ENCODE measurements at regions not wholly inside any gene's neighbourhood (a gene's known extent, or its start where the extent isn't known, plus 50 kb on each side); places are given as distances from the start of the nearest gene placed in this dataset.
A peak's percentile ranks its signal among the peaks of the same experiment; 100 is the strongest.

GRCh38 chr6:131399433-131399832 lies 173.6 kb upstream of the ARG1 start:
- ATAC-seq (ENCODE audit: low read depth in 2 of 2) (no peak), DNase-seq (no peak)
- H3K9me3 Mint-ChIP-seq: peaks cover 1 to 18% (median 3%) of the 10 kb centered on the region in 7 donors
- H3K36me3 Mint-ChIP-seq: peaks cover 33% of the 10 kb centered on the region
- Histone ChIP-seq H3K9me3 (ENCODE audit: control insufficient read depth in 2 of 2, low read length in 2 of 2) (peaks cover 0 to 4% of the 10 kb centered on the region in 2 experiments), H3K4me1 (ENCODE audit: control insufficient read depth, insufficient read depth, low read length, poor library complexity, severe bottlenecking) (no peaks in the 10 kb centered on the region), H3K27ac (ENCODE audit: insufficient read depth, low read length, poor library complexity, severe bottlenecking) (no peak overlapping the region), H3K4me3 (ENCODE audit: low read depth, low read length) (no peak overlapping the region), H3K27me3 (ENCODE audit: control insufficient read depth, insufficient read depth, low read length) (no peaks in the 10 kb centered on the region), H3K36me3 (ENCODE audit: control insufficient read depth, insufficient read depth, low read length) (peaks cover 6% of the 10 kb centered on the region)
- peak overlapping the region in 1 of 3 donors; percentile 56 for H3K27ac Mint-ChIP-seq
- no peak overlapping the region for H3K4me3 Mint-ChIP-seq
- peaks cover 4% of the 10 kb centered on the region for H3K27me3 Mint-ChIP-seq
- peaks cover 6 to 13% (median 9%) of the 10 kb centered on the region in 4 donors for H3K4me1 Mint-ChIP-seq

- Histone ChIP-seq H3K9me3 (ENCODE audit: control insufficient read depth in 2 of 2, low read length in 2 of 2) (peaks cover 0 to 3% of the 10 kb centered on the region in 2 experiments), H3K4me1 (ENCODE audit: control insufficient read depth, insufficient read depth, low read length, poor library complexity, severe bottlenecking) (no peaks in the 10 kb centered on the region), H3K36me3 (ENCODE audit: control insufficient read depth, insufficient read depth, low read length) (peaks cover 6% of the 10 kb centered on the region), H3K4me3 (ENCODE audit: low read depth, low read length) (no peak overlapping the region), H3K27me3 (ENCODE audit: control insufficient read depth, insufficient read depth, low read length) (no peaks in the 10 kb centered on the region), H3K27ac (ENCODE audit: insufficient read depth, low read length, poor library complexity, severe bottlenecking) (no peak overlapping the region)
- Mint-ChIP-seq H3K27me3 (peaks cover 4% of the 10 kb centered on the region), H3K9me3 (peaks cover 0 to 18% (median 3%) of the 10 kb centered on the region in 7 donors), H3K27ac (no peak overlapping the region), H3K4me3 (no peak overlapping the region), H3K4me1 (peaks cover 6 to 13% (median 9%) of the 10 kb centered on the region in 4 donors), H3K36me3 (peaks cover 33% of the 10 kb centered on the region)
- no peak for DNase-seq
- ATAC-seq (ENCODE audit: low read depth in 2 of 2): no peak
Observed at GRCh38 chr6:131400054-131400778, 172.8 kb upstream of the ARG1 start.

- DNase-seq (no peak), ATAC-seq (ENCODE audit: low read depth in 2 of 2) (no peak)
- no peak overlapping the region for H3K4me3 Mint-ChIP-seq
- H3K9me3 Mint-ChIP-seq: peaks cover 0 to 18% (median 3%) of the 10 kb centered on the region in 7 donors
- H3K27ac Mint-ChIP-seq: no peak overlapping the region
- peaks cover 6 to 13% (median 9%) of the 10 kb centered on the region in 4 donors for H3K4me1 Mint-ChIP-seq
- Histone ChIP-seq H3K27me3 (ENCODE audit: control insufficient read depth, insufficient read depth, low read length) (no peaks in the 10 kb centered on the region), H3K4me1 (ENCODE audit: control insufficient read depth, insufficient read depth, low read length, poor library complexity, severe bottlenecking) (no peaks in the 10 kb centered on the region), H3K9me3 (ENCODE audit: control insufficient read depth in 2 of 2, low read length in 2 of 2) (peaks cover 0 to 3% of the 10 kb centered on the region in 2 experiments), H3K4me3 (ENCODE audit: low read depth, low read length) (no peak overlapping the region), H3K36me3 (ENCODE audit: control insufficient read depth, insufficient read depth, low read length) (peaks cover 6% of the 10 kb centered on the region), H3K27ac (ENCODE audit: insufficient read depth, low read length, poor library complexity, severe bottlenecking) (no peak overlapping the region)
- peaks cover 40% of the 10 kb centered on the region for H3K36me3 Mint-ChIP-seq
- peaks cover 4% of the 10 kb centered on the region for H3K27me3 Mint-ChIP-seq
Observed at GRCh38 chr6:131400779-131401496, 172.1 kb upstream of the ARG1 start.

- Mint-ChIP-seq H3K9me3 (peaks cover 0 to 19% (median 3%) of the 10 kb centered on the region in 7 donors), H3K27ac (peak overlapping the region in 1 of 3 donors; percentile 61), H3K4me1 (peaks cover 0 to 11% (median 2%) of the 10 kb centered on the region in 4 donors), H3K36me3 (peaks cover 27% of the 10 kb centered on the region), H3K4me3 (no peak overlapping the region), H3K27me3 (no peaks in the 10 kb centered on the region)
- ATAC-seq (ENCODE audit: low read depth in 2 of 2) (no peak), DNase-seq (no peak)
- Histone ChIP-seq H3K4me1 (ENCODE audit: control insufficient read depth, insufficient read depth, low read length, poor library complexity, severe bottlenecking) (no peaks in the 10 kb centered on the region), H3K4me3 (ENCODE audit: low read depth, low read length) (no peak overlapping the region), H3K9me3 (ENCODE audit: control insufficient read depth in 2 of 2, low read length in 2 of 2) (peaks cover 0 to 8% of the 10 kb centered on the region in 2 experiments), H3K36me3 (ENCODE audit: control insufficient read depth, insufficient read depth, low read length) (peaks cover 5% of the 10 kb centered on the region), H3K27ac (ENCODE audit: insufficient read depth, low read length, poor library complexity, severe bottlenecking) (no peak overlapping the region), H3K27me3 (ENCODE audit: control insufficient read depth, insufficient read depth, low read length) (no peaks in the 10 kb centered on the region)
Observed at GRCh38 chr6:131408811-131409210, 164.2 kb upstream of the ARG1 start.

GRCh38 chr6:131410785-131411184 lies 162.2 kb upstream of the ARG1 start:
- H3K4me1 Mint-ChIP-seq: peaks cover 0 to 16% (median 2%) of the 10 kb centered on the region in 4 donors
- H3K9me3 Mint-ChIP-seq: peaks cover 0 to 19% (median 3%) of the 10 kb centered on the region in 7 donors
- peaks cover 19% of the 10 kb centered on the region for H3K36me3 Mint-ChIP-seq
- Histone ChIP-seq H3K36me3 (ENCODE audit: control insufficient read depth, insufficient read depth, low read length) (peaks cover 5% of the 10 kb centered on the region), H3K4me1 (ENCODE audit: control insufficient read depth, insufficient read depth, low read length, poor library complexity, severe bottlenecking) (no peaks in the 10 kb centered on the region), H3K9me3 (ENCODE audit: control insufficient read depth in 2 of 2, low read length in 2 of 2) (peaks cover 0 to 8% of the 10 kb centered on the region in 2 experiments), H3K27ac (ENCODE audit: insufficient read depth, low read length, poor library complexity, severe bottlenecking) (no peak overlapping the region), H3K27me3 (ENCODE audit: control insufficient read depth, insufficient read depth, low read length) (no peaks in the 10 kb centered on the region), H3K4me3 (ENCODE audit: low read depth, low read length) (no peak overlapping the region)
- H3K27me3 Mint-ChIP-seq: no peaks in the 10 kb centered on the region
- ATAC-seq (ENCODE audit: low read depth in 2 of 2): no peak
- no peak for DNase-seq
- H3K4me3 Mint-ChIP-seq: no peak overlapping the region
- no peak overlapping the region for H3K27ac Mint-ChIP-seq

DNA sequence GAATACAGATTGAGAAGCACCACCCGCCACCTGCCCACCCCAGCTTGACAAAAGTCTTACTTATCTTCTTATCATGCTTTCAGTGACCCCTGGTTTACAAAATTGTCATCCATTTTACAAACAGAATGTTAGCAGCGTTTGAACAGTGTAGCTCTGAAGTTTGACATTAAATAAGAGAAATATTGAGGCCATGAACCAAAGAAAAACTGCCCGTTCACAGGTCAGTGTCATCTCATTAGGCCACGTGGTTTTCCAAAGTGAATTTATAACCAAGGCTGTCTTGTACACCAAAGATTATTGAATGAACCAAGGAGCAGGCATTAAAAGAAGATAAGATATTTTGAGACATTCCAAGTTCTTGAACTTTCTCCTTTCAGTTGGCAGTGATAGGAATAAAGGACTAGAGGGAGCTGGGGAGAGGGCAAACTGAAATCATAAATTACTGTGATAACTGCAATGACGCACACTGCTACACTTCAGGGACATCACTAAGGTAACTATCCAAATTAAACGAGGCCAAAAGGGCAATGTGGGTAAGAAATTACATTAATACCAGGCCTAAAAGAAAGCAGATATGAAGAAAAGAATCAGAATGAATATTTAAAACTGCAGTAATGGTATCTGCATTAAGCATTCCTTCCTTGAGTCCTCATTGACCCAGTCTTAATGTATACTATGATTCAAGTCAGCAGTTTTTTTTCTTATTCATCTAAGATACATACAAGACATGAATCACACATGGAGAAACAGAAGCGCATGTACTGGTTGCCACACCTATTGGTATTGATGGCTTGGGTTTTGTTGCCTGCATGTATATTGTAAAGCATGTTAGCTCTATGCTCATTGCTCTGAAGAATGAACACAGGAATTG lies 159.8 kb upstream of the ARG1 start:
- H3K27ac ChIP-seq (ENCODE audit: insufficient read depth, low read length, poor library complexity, severe bottlenecking): no peak overlapping the region
- peaks cover 5% of the 10 kb centered on the region for H3K36me3 ChIP-seq (ENCODE audit: control insufficient read depth, insufficient read depth, low read length)
- Mint-ChIP-seq H3K9me3 (peaks cover 0 to 19% (median 3%) of the 10 kb centered on the region in 7 donors), H3K27ac (no peak overlapping the region), H3K4me3 (no peak overlapping the region), H3K4me1 (peaks cover 3 to 21% (median 12%) of the 10 kb centered on the region in 4 donors), H3K27me3 (no peaks in the 10 kb centered on the region), H3K36me3 (peaks cover 16% of the 10 kb centered on the region)
- H3K9me3 ChIP-seq (ENCODE audit: control insufficient read depth in 2 of 2, low read length in 2 of 2): peaks cover 0 to 8% of the 10 kb centered on the region in 2 experiments
- DNase-seq: no peak
- H3K4me3 ChIP-seq (ENCODE audit: low read depth, low read length): no peak overlapping the region
- no peaks in the 10 kb centered on the region for H3K27me3 ChIP-seq (ENCODE audit: control insufficient read depth, insufficient read depth, low read length)
- ATAC-seq (ENCODE audit: low read depth in 2 of 2): no peak
- H3K4me1 ChIP-seq (ENCODE audit: control insufficient read depth, insufficient read depth, low read length, poor library complexity, severe bottlenecking): no peaks in the 10 kb centered on the region

DNA sequence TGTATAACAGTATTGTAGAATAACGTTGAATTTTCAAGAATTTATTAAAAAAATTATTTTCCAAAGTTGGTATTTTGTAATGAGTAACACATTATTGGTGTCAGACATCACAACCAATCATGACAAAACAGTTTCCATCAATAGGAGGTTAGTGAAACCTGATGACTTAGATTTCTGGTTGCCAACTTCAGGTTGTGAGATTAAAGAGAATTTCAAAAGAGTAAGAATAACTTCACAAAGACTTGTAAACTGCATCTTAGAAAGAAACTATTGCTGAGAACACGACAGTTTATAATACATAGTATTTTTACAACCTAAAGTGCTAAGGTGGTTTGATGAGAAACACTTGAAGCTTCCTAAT lies 159.2 kb upstream of the ARG1 start:
- no peaks in the 10 kb centered on the region for H3K27me3 ChIP-seq (ENCODE audit: control insufficient read depth, insufficient read depth, low read length)
- ATAC-seq (ENCODE audit: low read depth in 2 of 2): no peak
- H3K27ac Mint-ChIP-seq: no peak overlapping the region
- peaks cover 3 to 22% (median 12%) of the 10 kb centered on the region in 4 donors for H3K4me1 Mint-ChIP-seq
- DNase-seq: no peak
- H3K27ac ChIP-seq (ENCODE audit: insufficient read depth, low read length, poor library complexity, severe bottlenecking): no peak overlapping the region
- peaks cover 16% of the 10 kb centered on the region for H3K36me3 Mint-ChIP-seq
- H3K4me3 Mint-ChIP-seq: no peak overlapping the region
- peaks cover 5% of the 10 kb centered on the region for H3K36me3 ChIP-seq (ENCODE audit: control insufficient read depth, insufficient read depth, low read length)
- no peaks in the 10 kb centered on the region for H3K27me3 Mint-ChIP-seq
- peaks cover 0 to 8% of the 10 kb centered on the region in 2 experiments for H3K9me3 ChIP-seq (ENCODE audit: control insufficient read depth in 2 of 2, low read length in 2 of 2)
- peaks cover 0 to 19% (median 3%) of the 10 kb centered on the region in 7 donors for H3K9me3 Mint-ChIP-seq
- H3K4me1 ChIP-seq (ENCODE audit: control insufficient read depth, insufficient read depth, low read length, poor library complexity, severe bottlenecking): no peaks in the 10 kb centered on the region
- H3K4me3 ChIP-seq (ENCODE audit: low read depth, low read length): no peak overlapping the region
